ENCODE measurements at regions not wholly inside any gene's neighbourhood (a gene's known extent, or its start where the extent isn't known, plus 50 kb on each side); places are given as distances from the start of the nearest gene placed in this dataset.

GRCh38 chr3:148333091-148333490 lies 364.6 kb upstream of the AGTR1 start:
- WGBS, 3 donors, result 51 to 59% (median 52%) methylated on average over 3 of the region's 3 CpGs
- Histone ChIP-seq H3K9me3 (peaks cover 4% of the 10 kb centered on the region), H3K27me3 (ENCODE audit: insufficient read depth in 3 of 3, low read length in 2 of 3) (no peaks in the 10 kb centered on the region), H3K4me3 (no peak overlapping the region), H3K27ac (no peak overlapping the region), H3K36me3 (ENCODE audit: insufficient read depth in 1 of 2, low read depth in 1 of 2) (no peaks in the 10 kb centered on the region), H3K4me1 (no peaks in the 10 kb centered on the region)
- intact Hi-C loops (cut with DNase I), result no loop called here
- no peak for TF ChIP-seq CTCF (IDR thresholded peaks at IDR 0.05)
- DNase-seq (no peak), ATAC-seq (no peak)

- no peak for ATAC-seq
- no peak overlapping the region for H3K4me3 ChIP-seq
- H3K27me3 ChIP-seq (ENCODE audit: insufficient read depth in 3 of 3, low read length in 2 of 3), result no peaks in the 10 kb centered on the region
- no peaks in the 10 kb centered on the region for H3K36me3 ChIP-seq (ENCODE audit: insufficient read depth in 1 of 2, low read depth in 1 of 2)
- H3K27ac ChIP-seq, result no peak overlapping the region
- no peak for TF ChIP-seq CTCF (IDR thresholded peaks at IDR 0.05)
- 89 to 94% (median 89%) methylated on average over 2 of the region's 2 CpGs for WGBS, 3 donors
- intact Hi-C loops (cut with DNase I), result no loop called here
- DNase-seq, result no peak
- H3K4me1 ChIP-seq, result no peaks in the 10 kb centered on the region
- peaks cover 8% of the 10 kb centered on the region for H3K9me3 ChIP-seq
Observed at GRCh38 chr3:148335612-148336011, 362.1 kb upstream of the AGTR1 start.

GRCh38 chr3:148343416-148343815 lies 354.3 kb upstream of the AGTR1 start:
- Histone ChIP-seq H3K36me3 (ENCODE audit: insufficient read depth in 1 of 2, low read depth in 1 of 2) (no peaks in the 10 kb centered on the region), H3K27ac (no peak overlapping the region), H3K9me3 (peaks cover 3% of the 10 kb centered on the region), H3K4me3 (no peak overlapping the region), H3K4me1 (no peaks in the 10 kb centered on the region), H3K27me3 (ENCODE audit: insufficient read depth in 3 of 3, low read length in 2 of 3) (no peaks in the 10 kb centered on the region)
- WGBS, 3 donors, result 77 to 84% (median 84%) methylated on average over 1 of the region's 1 CpG
- ATAC-seq, result no peak
- intact Hi-C loops (cut with DNase I), result no loop called here
- no peak for TF ChIP-seq CTCF (IDR thresholded peaks at IDR 0.05)
- DNase-seq, result no peak

GRCh38 chr3:148344521-148344920 lies 353.2 kb upstream of the AGTR1 start:
- Histone ChIP-seq H3K4me1 (no peaks in the 10 kb centered on the region), H3K9me3 (no peaks in the 10 kb centered on the region), H3K36me3 (ENCODE audit: insufficient read depth in 1 of 2, low read depth in 1 of 2) (no peaks in the 10 kb centered on the region), H3K4me3 (no peak overlapping the region), H3K27me3 (ENCODE audit: insufficient read depth in 3 of 3, low read length in 2 of 3) (no peaks in the 10 kb centered on the region), H3K27ac (no peak overlapping the region)
- WGBS, 3 donors, result 29 to 34% (median 33%) methylated on average over 1 of the region's 1 CpG
- ATAC-seq, result no peak
- intact Hi-C loops (cut with DNase I), result no loop called here
- no peak for TF ChIP-seq CTCF (IDR thresholded peaks at IDR 0.05)
- DNase-seq, result no peak

- DNase-seq, result no peak
- Histone ChIP-seq H3K9me3 (no peaks in the 10 kb centered on the region), H3K4me1 (no peaks in the 10 kb centered on the region), H3K4me3 (no peak overlapping the region), H3K36me3 (ENCODE audit: insufficient read depth in 1 of 2, low read depth in 1 of 2) (no peaks in the 10 kb centered on the region), H3K27me3 (ENCODE audit: insufficient read depth in 3 of 3, low read length in 2 of 3) (no peaks in the 10 kb centered on the region), H3K27ac (no peak overlapping the region)
- intact Hi-C loops (cut with DNase I), result no loop called here
- ATAC-seq, result no peak
- no peak for TF ChIP-seq CTCF (IDR thresholded peaks at IDR 0.05)
Observed at GRCh38 chr3:148360051-148360450, 337.7 kb upstream of the AGTR1 start.
